NCI-H146 treated with DMSO at 0.1 percent for 48 hours (cell line): ENCODE measurements at regions not wholly inside any gene's neighbourhood (a gene's known extent, or its start where the extent isn't known, plus 50 kb on each side); places are given as distances from the start of the nearest gene placed in this dataset.

Experiments used
- DNase-seq: peaks from one replicate; lab custom pipeline; 2025; ENCODE audit not compliant: unreplicated experiment; lab: John Stamatoyannopoulos, UW

DNA sequence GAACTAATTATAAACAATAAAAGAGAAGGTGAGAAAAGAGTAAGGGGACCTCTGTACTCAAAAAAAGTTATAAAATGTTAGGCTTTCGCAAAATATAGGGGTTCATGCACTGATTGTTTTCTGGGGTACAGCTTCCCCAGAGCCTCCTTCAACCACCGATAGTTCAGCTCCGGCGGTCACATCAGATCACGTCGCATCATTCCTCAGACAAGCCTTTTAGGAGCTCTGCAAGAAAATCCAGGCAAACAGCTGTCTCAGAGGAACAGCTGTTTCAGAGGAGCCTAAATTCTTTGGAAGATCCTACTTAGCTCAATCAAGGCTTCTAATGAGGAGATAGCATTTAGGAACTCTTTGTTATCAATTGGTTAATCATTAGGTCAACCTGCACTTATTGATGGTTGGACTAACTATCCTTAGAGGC, 78.7 kb downstream of the MYCN start:
- DNase-seq, result no peak

- no peak for DNase-seq
These were observed 78.1 kb downstream of the MYCN start for GRCh38 chr2:16018277-16019059.

DNA sequence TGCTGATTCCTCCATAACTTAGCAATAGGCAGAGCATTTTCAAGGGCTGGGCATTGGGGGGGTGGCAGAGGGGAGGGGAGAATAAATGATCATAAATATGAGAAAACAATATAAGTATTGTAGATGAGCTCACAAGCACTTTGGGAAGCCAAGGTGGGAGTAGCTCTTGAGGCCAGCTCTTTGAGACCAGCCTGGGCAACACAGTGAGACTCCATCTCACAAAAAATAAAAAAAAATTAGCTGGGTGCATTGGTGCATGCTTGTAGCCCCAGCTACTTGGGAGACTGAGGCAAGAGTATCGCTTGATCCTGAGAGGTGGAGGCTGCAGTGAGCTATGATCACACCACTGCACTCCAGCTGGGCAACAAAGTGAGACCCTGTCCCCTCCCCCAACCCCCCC, 75.9 kb downstream of the MYCN start:
- no peak for DNase-seq

DNA sequence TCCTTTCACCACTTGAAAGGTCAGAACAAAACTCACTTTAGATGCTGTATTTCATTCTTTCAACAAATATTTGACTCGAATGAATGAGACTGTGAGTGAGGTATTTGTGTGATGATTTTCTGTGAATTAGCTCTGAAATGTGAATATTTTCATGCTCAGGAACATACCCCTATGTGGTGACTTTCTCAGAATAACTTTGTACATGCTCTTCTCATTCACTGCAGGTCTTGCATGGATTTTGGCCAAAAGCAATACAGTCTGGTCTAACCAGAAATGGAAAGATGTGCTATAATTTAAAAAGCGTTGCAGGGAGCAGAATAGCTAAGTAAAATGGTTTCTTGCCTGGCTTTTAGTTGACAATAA, 75.5 kb downstream of the MYCN start:
- DNase-seq, result no peak

DNA sequence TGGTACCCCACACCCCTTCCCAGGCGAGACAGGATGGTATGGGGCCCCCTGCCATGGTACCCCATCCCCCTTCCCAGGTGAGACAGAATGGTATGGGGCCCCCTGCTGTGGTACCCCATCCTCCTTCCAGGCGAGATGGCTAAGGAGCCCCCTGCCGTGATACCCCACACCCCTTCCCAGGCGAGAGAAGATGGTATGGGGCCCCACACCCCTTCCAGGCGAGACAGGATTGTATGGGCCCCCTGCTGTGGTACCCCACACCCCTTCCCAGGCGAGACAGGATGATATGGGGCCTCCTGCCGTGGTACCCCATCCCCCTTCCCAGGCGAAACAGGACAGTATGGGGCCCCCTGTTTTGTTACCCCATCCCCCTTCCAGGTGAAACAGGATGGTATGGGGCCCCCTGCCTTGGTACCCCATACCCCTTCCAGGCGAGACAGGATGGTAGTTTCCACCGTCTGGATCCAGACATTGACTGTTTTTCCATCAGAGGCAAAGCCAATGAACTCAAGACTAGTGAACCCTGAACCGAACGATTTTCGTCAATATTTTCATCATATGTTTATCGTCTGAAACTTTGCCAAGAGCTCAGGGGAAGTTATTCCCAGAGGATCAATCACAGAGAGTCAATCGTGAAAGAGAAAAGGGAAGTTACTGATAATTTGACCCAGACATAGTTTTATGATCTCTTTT, 75.0 kb downstream of the MYCN start:
- DNase-seq, result no peak

- no peak for DNase-seq
These were observed 74.5 kb downstream of the MYCN start for GRCh38 chr2:16014802-16015201.

GRCh38 chr2:16014041-16014787, 73.9 kb downstream of the MYCN start:
- peak; percentile 69 for DNase-seq

- no peak for DNase-seq
These were observed 73.1 kb downstream of the MYCN start for GRCh38 chr2:16013359-16013911.

DNA sequence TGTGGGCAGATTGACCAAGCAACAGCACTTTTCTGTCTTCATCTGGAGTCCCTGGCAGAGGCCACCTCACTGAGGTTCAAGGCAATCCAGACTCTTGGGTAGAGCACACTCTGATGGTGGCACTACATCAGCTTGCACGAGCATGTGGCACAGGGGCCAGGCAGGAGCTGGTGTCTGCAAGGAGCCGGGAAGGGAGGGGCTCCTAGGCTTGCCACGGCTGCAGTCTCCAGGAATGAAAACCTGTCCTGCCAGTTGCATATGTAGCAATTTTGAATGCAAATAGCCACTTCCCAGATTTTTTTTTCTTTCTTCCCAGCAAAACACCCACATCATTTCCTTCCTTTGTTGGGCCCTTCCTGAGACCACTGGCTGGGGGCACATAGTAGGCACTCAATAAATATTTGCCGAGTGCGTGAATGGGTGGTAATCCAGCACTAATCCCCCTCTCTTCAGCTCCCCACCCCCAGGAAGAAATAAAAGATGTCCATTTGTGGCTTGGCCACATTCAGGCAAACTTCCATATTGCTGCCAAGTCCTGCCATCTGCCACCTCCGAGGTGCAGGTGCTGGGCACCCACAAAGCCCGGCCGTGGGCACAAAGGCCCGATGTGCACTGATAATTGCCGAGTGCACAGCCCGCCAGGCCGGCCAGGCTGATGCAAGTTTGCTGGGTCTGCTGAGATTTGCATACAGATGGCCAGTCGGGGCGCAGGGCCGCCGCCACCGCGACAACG, 72.4 kb downstream of the MYCN start:
- DNase-seq, result peak; percentile 59

- DNase-seq, result no peak
These were observed 71.8 kb downstream of the MYCN start for GRCh38 chr2:16012029-16012596.

GRCh38 chr2:16011621-16011960, 71.2 kb downstream of the MYCN start:
- DNase-seq, result no peak

GRCh38 chr2:16010951-16011620, 70.7 kb downstream of the MYCN start:
- DNase-seq, result no peak

GRCh38 chr2:16010011-16010410, 69.7 kb downstream of the MYCN start:
- DNase-seq, result no peak

GRCh38 chr2:16009560-16009959, 69.2 kb downstream of the MYCN start:
- DNase-seq, result no peak

DNA sequence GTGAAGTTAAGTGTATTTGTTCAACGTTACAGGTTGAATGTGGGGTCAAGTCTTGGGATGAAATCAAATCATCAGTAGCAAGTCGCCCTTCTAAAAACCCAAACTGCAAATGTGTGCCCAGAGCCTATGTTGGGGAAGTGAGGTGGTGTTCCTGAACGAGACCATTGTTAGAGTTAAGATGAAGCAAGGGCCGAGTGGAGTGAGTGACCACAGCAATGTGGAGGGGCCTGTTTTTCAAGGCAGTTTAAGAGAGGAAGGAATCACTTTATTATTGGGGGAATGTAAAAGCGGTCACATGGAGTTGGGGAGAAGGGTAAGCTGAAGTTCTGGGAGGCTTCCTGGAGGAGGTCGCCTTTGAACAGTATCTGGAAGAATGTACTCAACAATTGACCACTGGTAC, 68.5 kb downstream of the MYCN start:
- no peak for DNase-seq

GRCh38 chr2:16008331-16008850, 68.0 kb downstream of the MYCN start:
- no peak for DNase-seq

- DNase-seq, result no peak
These were observed 67.0 kb downstream of the MYCN start for GRCh38 chr2:16007167-16007934.

DNA sequence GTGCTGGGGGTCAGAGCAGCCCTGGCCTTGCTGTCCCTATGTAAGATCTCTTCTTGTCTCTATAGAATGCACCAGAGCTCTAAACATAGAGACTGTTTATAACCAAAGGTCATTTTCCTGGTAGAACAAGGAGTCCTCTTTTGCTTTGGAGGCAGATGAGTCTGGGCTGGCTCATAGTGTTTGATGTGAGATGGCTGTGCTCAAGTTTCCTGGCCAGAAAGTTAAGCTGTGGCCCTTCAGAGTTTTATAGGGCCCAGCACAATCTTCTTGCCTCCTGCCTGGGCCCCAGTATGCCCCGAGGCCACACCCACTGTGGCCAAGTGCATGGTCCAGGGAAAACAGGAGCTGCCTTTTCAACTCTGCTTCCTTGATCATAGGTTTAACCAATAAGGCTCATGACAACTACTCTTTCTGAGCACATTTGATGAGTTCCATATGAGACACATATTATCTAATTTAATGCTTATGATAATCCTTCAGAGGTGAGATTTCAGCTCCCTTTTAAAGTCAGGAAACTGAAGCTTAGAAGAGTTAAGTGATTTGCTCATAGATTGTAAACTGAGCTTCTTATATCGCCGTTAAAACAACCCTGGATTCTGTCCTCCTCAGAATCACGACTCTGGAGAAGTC, 66.3 kb downstream of the MYCN start:
- DNase-seq, result no peak
